Testis (tissue), 2 donors: ENCODE measurements at regions not wholly inside any gene's neighbourhood (a gene's known extent, or its start where the extent isn't known, plus 50 kb on each side); places are given as distances from the start of the nearest gene placed in this dataset.

ENCODE experiments used
- POLR2A ChIP-seq: fragments of 450-650 bp; IDR thresholded peaks from one replicate; pipeline ENCODE4 v1.6.1; 2017; ENCODE audit warnings: antibody characterized with exemption, mild to moderate bottlenecking, moderate library complexity
- TF ChIP-seq, protein P1 (sequence below), 3 experiments: fragments of 450-650 bp in 2 of 3; fragments of 200-600 bp in 1 of 3; sonication (generic) in 1 of 3; IDR thresholded peaks; one replicate each; pipeline ENCODE4 v1.5.1; 2016 to 2019; ENCODE audit warnings: antibody characterized with exemption in 3 of 3, mild to moderate bottlenecking in 2 of 3, moderate library complexity in 1 of 3

- TF ChIP-seq, protein P1, sequence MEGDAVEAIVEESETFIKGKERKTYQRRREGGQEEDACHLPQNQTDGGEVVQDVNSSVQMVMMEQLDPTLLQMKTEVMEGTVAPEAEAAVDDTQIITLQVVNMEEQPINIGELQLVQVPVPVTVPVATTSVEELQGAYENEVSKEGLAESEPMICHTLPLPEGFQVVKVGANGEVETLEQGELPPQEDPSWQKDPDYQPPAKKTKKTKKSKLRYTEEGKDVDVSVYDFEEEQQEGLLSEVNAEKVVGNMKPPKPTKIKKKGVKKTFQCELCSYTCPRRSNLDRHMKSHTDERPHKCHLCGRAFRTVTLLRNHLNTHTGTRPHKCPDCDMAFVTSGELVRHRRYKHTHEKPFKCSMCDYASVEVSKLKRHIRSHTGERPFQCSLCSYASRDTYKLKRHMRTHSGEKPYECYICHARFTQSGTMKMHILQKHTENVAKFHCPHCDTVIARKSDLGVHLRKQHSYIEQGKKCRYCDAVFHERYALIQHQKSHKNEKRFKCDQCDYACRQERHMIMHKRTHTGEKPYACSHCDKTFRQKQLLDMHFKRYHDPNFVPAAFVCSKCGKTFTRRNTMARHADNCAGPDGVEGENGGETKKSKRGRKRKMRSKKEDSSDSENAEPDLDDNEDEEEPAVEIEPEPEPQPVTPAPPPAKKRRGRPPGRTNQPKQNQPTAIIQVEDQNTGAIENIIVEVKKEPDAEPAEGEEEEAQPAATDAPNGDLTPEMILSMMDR (IDR thresholded peaks at IDR 0.05) = no peak
- no peak for TF ChIP-seq POLR2A
Measured at GRCh38 chr21:24217151-24217550, 1390.1 kb downstream of the MRPL39 start.
